ENCODE measurements at regions not wholly inside any gene's neighbourhood (a gene's known extent, or its start where the extent isn't known, plus 50 kb on each side); places are given as distances from the start of the nearest gene placed in this dataset.

- DNase-seq = no peak
- no peak for TF ChIP-seq CTCF (IDR thresholded peaks at IDR 0.05)
- 39 to 47% methylated on average over 2 of the region's 2 CpGs for WGBS, 2 donors
- no peak overlapping the region for H3K4me3 ChIP-seq
- no peak for ATAC-seq
- intact Hi-C loops (cut with DNase I) = no loop called here
- no peaks in the 10 kb centered on the region for H3K36me3 ChIP-seq
- peaks cover 0 to 14% (median 4%) of the 10 kb centered on the region in 9 donors for H3K4me1 ChIP-seq
- no peak overlapping the region for H3K27ac ChIP-seq
- H3K9me3 ChIP-seq = no peaks in the 10 kb centered on the region
- no peaks in the 10 kb centered on the region for H3K27me3 ChIP-seq
Observed at GRCh38 chr16:65287307-65287706, 165.4 kb upstream of the CDH11 start.

DNA sequence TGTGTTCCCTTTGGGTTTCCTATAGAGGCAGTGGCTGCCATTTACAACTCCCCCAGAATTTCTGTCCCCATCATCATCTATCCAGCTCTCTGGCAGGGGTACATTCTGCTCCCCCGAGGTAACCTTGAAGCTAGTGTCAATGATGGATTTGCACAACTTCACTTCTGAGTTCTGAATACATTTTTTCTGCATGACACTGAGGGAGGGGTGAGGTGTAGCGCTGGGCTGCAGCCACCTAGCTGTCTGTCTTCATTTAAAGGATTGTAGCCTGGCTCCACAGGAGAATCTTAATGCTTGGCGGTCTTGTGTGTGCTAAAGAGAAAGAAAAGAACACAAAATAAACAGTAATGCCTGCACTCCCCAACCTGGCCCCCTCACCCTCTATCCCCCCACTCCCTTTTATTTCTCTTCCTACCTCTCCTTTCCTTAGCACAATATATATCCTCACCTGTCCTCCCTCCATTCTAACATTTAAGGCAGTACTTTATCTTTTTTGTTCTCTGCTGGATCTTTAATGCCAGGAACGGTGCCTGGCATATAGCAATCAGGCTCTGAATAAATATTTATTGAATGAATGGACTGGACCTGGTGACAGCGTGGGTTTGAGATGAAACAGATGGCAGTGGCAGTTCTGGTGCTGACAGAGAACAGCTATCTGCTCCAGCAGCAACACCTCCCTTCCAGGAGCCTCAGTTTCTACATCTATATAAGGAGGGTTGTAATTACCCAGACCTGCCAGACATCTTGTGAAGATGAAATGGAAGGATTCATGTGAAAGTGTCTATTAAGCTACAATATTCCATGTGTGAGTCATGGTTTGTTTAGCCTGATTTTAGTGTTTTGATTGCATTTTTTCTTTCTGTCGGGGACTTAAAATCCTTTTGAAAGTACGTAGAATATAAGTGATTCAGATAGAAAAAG is 163.5 kb upstream of the CDH11 start:
- H3K27ac ChIP-seq = no peak overlapping the region
- peaks cover 0 to 14% (median 4%) of the 10 kb centered on the region in 9 donors for H3K4me1 ChIP-seq
- no peaks in the 10 kb centered on the region for H3K9me3 ChIP-seq
- ATAC-seq = peak; percentile 44 to 93 (median 82)
- no peak overlapping the region for H3K4me3 ChIP-seq
- H3K27me3 ChIP-seq = no peaks in the 10 kb centered on the region
- WGBS, 2 donors = 54 to 59% methylated on average over 7 of the region's 7 CpGs
- peak; percentile 22 to 35 for DNase-seq
- intact Hi-C loops (cut with DNase I) = no loop called here
- no peaks in the 10 kb centered on the region for H3K36me3 ChIP-seq
- no peak for TF ChIP-seq CTCF (IDR thresholded peaks at IDR 0.05)

DNA sequence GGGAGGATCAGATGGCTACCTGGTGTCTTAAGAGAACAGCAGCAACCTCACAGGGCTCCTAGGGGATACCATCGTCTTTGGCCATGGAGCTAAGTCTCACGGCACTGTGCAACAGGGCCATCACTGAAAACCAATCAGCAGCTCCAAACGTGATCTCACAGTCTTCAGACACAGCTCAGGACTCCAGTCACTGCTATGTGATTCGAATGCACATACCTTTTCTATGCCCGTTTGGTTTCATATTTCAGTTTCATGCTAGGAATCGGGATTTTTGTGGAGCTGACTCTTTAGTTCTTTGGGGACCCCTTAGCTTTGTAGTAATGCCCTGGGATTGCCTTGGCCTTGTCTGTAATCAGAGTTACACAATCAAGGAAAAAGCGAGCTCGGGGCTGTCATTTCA is 162.8 kb upstream of the CDH11 start:
- ATAC-seq = no peak
- TF ChIP-seq CTCF (IDR thresholded peaks at IDR 0.05) = no peak

DNA sequence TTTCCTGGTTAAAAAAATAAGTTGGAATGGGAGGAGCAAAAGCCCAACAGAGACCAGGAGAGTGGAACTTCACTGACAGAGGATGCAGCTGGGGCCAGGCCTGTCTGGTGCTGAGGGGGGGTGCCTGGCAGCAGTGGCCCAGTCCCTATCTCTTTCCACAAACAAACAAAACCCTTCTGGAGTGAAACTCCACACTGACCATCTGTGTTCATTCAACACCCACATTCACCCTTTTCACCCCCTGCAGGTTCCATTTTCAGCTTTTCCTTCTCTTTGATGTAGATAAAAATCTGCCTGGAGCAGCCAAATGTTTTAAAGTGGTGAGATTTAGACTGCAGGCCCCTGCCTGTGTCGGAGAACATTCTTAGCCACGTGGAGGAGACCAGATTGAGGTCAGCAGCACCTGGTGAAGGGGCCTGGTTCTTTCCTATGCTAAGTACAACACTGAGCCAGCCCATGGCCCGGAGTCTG is 161.4 kb upstream of the CDH11 start:
- 36 to 40% methylated on average over 3 of the region's 3 CpGs for WGBS, 2 donors
- Histone ChIP-seq H3K36me3 (no peaks in the 10 kb centered on the region), H3K4me3 (no peak overlapping the region), H3K27me3 (no peaks in the 10 kb centered on the region), H3K27ac (no peak overlapping the region), H3K4me1 (peaks cover 0 to 14% (median 4%) of the 10 kb centered on the region in 9 donors), H3K9me3 (no peaks in the 10 kb centered on the region)
- TF ChIP-seq CTCF (IDR thresholded peaks at IDR 0.05) = no peak
- ATAC-seq (no peak), DNase-seq (no peak)
- intact Hi-C loops (cut with DNase I) = no loop called here

More for the DNA sequence above, 162.8 kb upstream of the CDH11 start:
- Histone ChIP-seq H3K36me3 (no peaks in the 10 kb centered on the region), H3K27me3 (no peaks in the 10 kb centered on the region), H3K9me3 (no peaks in the 10 kb centered on the region), H3K4me1 (peaks cover 0 to 14% (median 4%) of the 10 kb centered on the region in 9 donors), H3K4me3 (no peak overlapping the region), H3K27ac (no peak overlapping the region)
- no peak for DNase-seq
- 64 to 67% methylated on average over 8 of the region's 8 CpGs for WGBS, 2 donors
- intact Hi-C loops (cut with DNase I) = loop anchor here in 1 of 10 donors (1.0 kb wide), 1 partner anchor 32 kb away; no protein-coding TSS in a partner anchor
